Right hindlimb (tissue), 1 donor: ENCODE measurements at regions not wholly inside any gene's neighbourhood (a gene's known extent, or its start where the extent isn't known, plus 50 kb on each side); places are given as distances from the start of the nearest gene placed in this dataset.
A peak's percentile ranks its signal among the peaks of the same experiment; 100 is the strongest.

ENCODE experiments used
- DNase-seq: peaks from one replicate; pipeline ENCODE4 v3.0.0-alpha.2; 2018

DNA sequence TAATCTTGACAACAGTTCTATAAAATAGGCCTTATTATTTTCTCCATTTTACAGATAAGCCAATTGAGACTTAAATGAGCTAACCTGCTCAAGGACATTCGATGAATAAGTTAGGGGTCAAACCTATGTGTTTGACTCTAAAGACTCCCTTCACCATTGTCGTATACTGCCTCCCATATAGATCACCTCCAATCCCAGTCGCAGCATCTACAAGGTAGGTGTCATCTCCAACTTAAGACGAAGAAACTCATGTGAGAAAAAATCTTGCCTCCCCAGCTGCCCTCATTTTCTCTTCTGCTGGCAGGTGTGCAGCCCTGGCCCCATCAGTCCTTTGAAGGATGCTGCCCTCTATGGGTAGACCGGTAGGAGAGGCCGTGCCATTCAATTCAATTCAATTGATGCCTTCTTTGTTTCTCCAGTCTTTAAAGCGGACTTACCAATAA, 75.2 kb upstream of the SMARCA2 start:
- no peak for DNase-seq

DNA sequence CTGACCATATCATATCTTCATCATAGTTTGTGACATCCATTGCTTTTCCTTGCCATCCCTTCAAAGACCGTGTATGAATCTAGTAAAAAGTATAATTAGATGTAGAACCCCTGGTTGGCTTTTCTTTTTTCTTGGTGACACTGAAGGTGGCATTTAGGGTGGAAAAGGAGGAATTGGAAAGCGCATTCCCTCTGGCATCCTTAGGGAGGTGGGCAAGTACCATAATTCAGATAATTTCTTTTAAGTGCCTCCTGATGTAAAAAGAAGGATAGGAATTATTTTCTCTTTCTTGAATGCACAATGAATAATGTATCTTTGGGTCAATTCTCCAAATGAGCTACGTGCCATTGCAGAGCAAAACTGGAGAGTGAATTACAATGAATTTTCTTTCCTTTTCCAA, 73.2 kb upstream of the SMARCA2 start:
- DNase-seq, result no peak

DNA sequence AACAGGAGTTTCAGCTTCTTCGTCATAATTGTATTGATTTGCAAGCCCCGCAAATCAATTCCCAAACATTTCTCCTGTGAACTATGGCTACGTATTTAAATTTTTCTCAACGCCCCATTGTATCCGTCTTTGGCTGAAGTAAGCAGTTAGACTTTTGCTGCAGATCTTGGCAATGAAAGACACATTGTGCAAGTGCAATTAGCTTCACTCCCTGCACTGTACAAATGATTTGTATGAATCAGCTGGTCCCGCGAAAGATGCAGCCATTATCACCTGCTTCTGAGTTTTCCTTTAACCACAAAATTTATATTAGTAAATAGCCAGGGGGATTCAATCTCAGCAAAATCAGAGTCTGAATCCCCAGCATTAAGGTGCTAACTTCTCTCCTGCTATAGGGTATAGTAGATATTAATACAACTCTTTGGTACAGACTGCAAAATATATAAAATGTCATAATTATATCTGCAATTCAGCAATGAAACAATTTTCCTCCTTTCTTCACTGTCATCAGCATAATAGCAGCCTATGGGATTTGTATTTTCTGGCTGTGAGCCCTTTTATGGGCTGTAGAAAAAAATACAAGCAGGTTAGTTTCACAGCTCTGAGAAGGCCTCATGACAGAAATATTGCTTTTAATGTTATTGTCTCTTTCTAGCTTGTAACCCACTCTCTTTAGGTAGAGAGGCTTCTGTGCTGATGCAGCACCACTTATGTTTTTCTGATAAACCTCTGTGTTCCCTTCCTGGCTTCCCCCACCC, 68.4 kb upstream of the SMARCA2 start:
- DNase-seq, result no peak

- no peak for DNase-seq
Measured at GRCh38 chr9:1947438-1947837, 67.7 kb upstream of the SMARCA2 start.

DNA sequence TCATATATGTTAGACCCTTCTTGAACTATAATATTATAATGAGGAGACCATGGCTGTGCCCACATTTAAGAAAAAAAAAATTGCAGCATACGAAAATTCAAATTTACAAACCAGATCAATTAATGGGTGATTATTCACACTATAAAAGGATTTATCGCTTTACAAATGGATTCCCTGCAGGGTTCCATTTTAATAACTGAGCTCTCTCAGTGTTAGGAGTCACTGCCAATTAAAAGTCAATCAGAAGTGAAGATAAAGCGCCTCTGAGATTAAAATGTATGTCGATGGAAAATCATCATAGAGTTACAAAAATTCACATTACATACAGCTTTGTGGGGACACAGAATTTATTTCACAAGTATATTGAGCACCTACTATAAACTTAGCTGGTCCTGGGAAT, 66.6 kb upstream of the SMARCA2 start:
- no peak for DNase-seq

GRCh38 chr9:1951446-1951845, 63.7 kb upstream of the SMARCA2 start:
- no peak for DNase-seq

- no peak for DNase-seq
Measured at GRCh38 chr9:1952001-1952400, 63.1 kb upstream of the SMARCA2 start.

DNA sequence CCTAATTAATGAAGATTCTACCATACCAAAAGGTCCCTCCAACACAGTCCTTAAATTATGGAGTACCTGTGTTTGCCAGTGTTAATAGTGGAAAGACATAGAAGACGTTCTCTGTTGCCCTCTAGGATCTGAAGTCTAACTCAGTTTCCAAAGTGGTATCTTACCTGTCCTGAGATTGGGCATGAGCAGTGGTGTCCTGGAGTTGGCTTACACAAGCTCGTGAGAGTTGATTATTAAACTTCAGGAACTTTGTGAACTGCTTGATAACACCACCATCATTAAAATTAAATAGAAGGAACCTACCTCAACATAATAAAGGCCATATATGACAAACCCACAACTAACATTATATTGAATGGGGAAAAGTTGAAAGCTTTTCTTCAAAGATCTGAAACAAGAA, 60.9 kb upstream of the SMARCA2 start:
- no peak for DNase-seq

DNA sequence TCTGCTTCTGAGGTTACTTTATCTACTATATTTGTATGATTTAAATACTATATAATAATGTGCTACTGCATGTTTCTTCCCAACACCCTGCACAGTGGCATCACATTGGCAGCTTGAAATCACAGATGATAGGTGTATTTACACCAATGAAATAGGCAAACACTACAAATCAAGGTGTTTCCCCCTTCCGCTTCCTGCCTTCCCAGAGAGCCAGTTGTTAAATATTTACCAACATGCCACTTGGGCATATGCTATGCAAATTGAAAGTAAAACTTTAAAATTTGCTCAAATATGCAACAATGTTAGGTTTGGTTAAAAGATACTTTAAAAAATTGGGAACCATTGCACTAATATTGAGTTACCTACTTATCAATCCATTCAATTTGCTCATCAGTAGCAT, 58.2 kb upstream of the SMARCA2 start:
- DNase-seq, result no peak

- no peak for DNase-seq
Measured at GRCh38 chr9:1957856-1958255, 57.3 kb upstream of the SMARCA2 start.

GRCh38 chr9:1959371-1959770, 55.8 kb upstream of the SMARCA2 start:
- peak; percentile 64 for DNase-seq

DNA sequence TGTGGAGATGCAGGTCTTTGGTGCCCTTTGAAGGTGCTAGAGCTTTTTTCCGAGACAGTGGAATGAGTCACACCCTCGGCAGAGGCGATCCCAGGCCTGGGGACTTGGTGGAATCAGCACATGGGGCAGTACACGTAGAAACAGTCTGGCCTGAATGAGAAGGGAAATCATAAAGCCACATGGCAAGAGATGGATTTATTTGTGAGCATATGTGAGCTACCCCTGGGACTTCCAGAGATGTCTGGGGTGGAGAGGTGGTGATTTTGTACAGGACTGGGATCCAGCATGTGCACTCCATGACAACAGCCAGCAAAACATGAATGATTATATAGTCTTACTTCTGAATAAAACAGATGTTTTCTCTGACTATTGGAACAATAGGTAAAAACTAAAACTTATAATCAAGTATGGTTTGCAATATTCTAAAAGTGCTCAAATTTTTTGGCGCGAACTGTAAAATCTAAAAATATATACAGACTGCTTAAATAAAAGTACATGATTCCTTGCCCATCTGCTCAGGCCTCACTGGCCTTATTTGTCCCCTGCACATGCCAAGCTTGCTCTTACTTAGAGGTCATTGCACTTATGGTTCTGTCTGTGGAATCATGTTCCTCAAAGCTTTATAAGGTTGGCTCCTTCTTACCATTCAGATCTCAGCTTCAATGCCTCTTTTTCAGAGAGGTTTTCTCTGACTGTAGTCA, 54.7 kb upstream of the SMARCA2 start:
- DNase-seq, result peak; percentile 55

- no peak for DNase-seq
Measured at GRCh38 chr9:1962122-1962521, 53.0 kb upstream of the SMARCA2 start.

- no peak for DNase-seq
Measured at GRCh38 chr9:1962588-1963106, 52.5 kb upstream of the SMARCA2 start.

DNA sequence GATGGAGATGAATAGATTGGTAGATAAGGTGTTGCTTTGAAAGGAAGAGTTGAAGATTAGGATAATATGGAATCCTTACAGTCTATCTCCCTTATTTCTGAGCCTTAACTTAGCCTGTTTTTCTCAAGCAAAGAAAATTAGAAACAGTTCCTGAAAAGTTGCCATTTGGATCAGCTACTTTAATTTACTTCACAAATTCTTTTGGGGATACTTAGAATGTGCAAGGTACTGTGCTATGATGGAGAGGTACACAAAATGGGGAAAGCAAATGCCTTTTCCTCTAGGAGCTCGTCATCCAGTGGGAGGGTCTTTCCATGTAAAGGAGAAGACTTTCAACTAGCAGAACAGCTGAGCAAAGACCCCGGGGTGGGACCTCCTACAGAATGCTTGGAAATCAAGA, 51.1 kb upstream of the SMARCA2 start:
- DNase-seq, result no peak
